Calu3 (cell line): ENCODE measurements at regions not wholly inside any gene's neighbourhood (a gene's known extent, or its start where the extent isn't known, plus 50 kb on each side); places are given as distances from the start of the nearest gene placed in this dataset.

ENCODE experiments used
- BruUV-seq: library from RNA; stranded (reverse); fragments of 400-500 nt; replicated peaks from 2 replicates; lab custom pipeline; 2021; lab: Mats Ljungman, UMichigan
- CTCF ChIA-PET: fragments of 300-600 bp; sonication (Branson Sonifier 250); formaldehyde crosslinking; loops from one replicate; lab custom pipeline; 2022; ENCODE audit warnings: antibody characterized with exemption; lab: Charles Lee
- DNase-seq: peaks from one replicate; pipeline ENCODE4 v3.0.0; 2022
- H3K27ac Mint-ChIP-seq: one replicate; pipeline ENCODE4 v1.8.0; 2022; ENCODE audit warnings: mixed read lengths; ENCODE audit not compliant: unreplicated experiment
- H3K27me3 Mint-ChIP-seq: one replicate; pipeline ENCODE4 v1.8.0; 2022; ENCODE audit warnings: mixed read lengths; ENCODE audit not compliant: unreplicated experiment
- H3K36me3 Mint-ChIP-seq: one replicate; pipeline ENCODE4 v1.8.0; 2022; ENCODE audit warnings: mild to moderate bottlenecking, moderate library complexity, mixed read lengths; ENCODE audit not compliant: insufficient read depth, unreplicated experiment
- H3K4me1 Mint-ChIP-seq: one replicate; pipeline ENCODE4 v1.8.0; 2022; ENCODE audit warnings: mild to moderate bottlenecking, low read depth, mixed read lengths; ENCODE audit not compliant: unreplicated experiment
- H3K4me3 Mint-ChIP-seq: one replicate; pipeline ENCODE4 v1.8.0; 2022; ENCODE audit warnings: mild to moderate bottlenecking, low read depth, moderate library complexity, mixed read lengths; ENCODE audit not compliant: unreplicated experiment
- H3K9me3 Mint-ChIP-seq: one replicate; pipeline ENCODE4 v1.8.0; 2022; ENCODE audit warnings: low read depth, mixed read lengths; ENCODE audit not compliant: unreplicated experiment
- intact Hi-C: fragments of 100-400 bp; cut with micrococcal nuclease; formaldehyde crosslinking; loops from one replicate; pipeline ENCODE4 v1.10.0; 2022; ENCODE audit not compliant: unreplicated experiment
- TF ChIP-seq, protein P1 (sequence below): fragments of 200-600 bp; IDR thresholded peaks from one replicate; pipeline ENCODE4 v1.8.0; 2022; ENCODE audit warnings: antibody characterized with exemption; ENCODE audit not compliant: unreplicated experiment

DNA sequence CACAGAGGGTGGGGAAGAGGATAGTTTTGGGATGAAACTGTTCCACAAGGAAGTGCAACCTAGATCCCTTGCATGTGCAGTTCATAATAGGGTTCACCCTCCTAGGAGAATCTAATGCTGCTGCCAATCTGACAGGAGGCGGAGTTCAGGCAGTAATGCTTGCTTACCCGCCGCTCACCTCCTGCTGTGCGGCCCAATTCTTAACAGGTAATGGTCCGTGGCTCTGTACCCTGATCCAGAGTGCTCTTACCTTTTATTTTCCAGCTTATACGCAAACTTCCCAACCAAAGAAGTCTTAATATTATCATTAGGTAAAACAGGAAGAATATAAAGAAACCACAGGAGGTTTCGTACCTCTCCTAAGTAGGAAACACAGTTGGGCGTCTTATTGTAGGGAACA is 82.7 kb upstream of the CD302 start:
- Mint-ChIP-seq H3K27ac (no peak overlapping the region), H3K4me3 (no peak overlapping the region), H3K36me3 (peaks cover 16% of the 10 kb centered on the region), H3K27me3 (no peaks in the 10 kb centered on the region), H3K9me3 (no peaks in the 10 kb centered on the region), H3K4me1 (no peaks in the 10 kb centered on the region)
- BruUV-seq, result no TSS peak
- CTCF ChIA-PET, result no interaction called here
- intact Hi-C loops, result loop anchor here (1.0 kb wide), 1 partner anchor 80 kb away; no protein-coding TSS in a partner anchor
- DNase-seq, result no peak
- TF ChIP-seq, protein P1, sequence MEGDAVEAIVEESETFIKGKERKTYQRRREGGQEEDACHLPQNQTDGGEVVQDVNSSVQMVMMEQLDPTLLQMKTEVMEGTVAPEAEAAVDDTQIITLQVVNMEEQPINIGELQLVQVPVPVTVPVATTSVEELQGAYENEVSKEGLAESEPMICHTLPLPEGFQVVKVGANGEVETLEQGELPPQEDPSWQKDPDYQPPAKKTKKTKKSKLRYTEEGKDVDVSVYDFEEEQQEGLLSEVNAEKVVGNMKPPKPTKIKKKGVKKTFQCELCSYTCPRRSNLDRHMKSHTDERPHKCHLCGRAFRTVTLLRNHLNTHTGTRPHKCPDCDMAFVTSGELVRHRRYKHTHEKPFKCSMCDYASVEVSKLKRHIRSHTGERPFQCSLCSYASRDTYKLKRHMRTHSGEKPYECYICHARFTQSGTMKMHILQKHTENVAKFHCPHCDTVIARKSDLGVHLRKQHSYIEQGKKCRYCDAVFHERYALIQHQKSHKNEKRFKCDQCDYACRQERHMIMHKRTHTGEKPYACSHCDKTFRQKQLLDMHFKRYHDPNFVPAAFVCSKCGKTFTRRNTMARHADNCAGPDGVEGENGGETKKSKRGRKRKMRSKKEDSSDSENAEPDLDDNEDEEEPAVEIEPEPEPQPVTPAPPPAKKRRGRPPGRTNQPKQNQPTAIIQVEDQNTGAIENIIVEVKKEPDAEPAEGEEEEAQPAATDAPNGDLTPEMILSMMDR, result no peak

DNA sequence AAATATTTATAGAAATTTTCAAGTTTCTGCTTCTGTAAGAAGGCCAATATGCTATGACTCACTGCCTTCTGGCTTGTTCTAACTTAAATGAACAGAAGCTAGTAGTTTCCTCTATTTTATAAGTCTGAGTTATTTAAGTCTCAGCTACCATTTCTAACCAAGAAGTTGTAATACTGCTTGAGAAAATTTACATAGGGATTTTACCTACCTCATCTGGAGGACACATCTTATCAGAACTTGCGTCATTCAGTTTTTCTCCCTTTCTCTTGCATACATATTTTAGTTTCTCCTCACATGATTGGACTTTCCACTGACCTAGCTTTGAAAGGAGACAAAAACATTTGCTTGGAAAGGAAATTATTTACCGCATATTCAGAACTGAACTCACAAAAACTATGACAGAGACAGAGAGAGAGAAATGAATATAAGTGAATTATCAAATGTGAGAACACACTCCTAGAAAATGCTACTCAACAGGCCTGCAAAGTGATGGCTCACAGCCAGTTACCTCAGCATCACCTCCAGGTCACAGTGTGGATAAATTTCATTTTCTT is 81.1 kb upstream of the CD302 start:
- BruUV-seq, result no TSS peak
- H3K27ac Mint-ChIP-seq, result no peak overlapping the region
- no peaks in the 10 kb centered on the region for H3K9me3 Mint-ChIP-seq
- H3K4me1 Mint-ChIP-seq, result no peaks in the 10 kb centered on the region
- H3K27me3 Mint-ChIP-seq, result no peaks in the 10 kb centered on the region
- peaks cover 18% of the 10 kb centered on the region for H3K36me3 Mint-ChIP-seq
- no peak overlapping the region for H3K4me3 Mint-ChIP-seq
- intact Hi-C loops, result no loop called here
- TF ChIP-seq, protein P1, result no peak
- no peak for DNase-seq
- CTCF ChIA-PET, result no interaction called here

DNA sequence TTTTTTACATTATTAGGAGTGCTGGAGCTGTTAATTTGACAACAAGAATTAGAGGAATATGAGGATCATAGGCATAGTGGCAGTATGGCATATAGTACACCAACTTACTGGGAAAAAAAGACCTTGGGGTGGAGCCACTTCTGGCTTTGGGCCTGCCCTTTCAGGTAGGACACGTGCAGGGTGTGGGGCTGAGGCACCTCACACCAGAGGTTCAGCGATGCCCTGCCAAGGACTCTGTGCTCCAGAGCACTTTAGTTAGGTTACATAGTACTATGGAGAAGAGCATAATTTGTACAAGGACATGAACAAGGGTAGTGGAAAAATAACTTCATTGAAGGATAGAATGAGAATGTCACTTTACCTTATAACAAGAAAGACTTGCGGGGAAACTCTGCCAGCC is 77.1 kb upstream of the CD302 start:
- Mint-ChIP-seq H3K4me3 (no peak overlapping the region), H3K27me3 (no peaks in the 10 kb centered on the region), H3K27ac (no peak overlapping the region), H3K36me3 (peaks cover 12% of the 10 kb centered on the region), H3K9me3 (no peaks in the 10 kb centered on the region), H3K4me1 (no peaks in the 10 kb centered on the region)
- DNase-seq, result no peak
- CTCF ChIA-PET, result no interaction called here
- TF ChIP-seq, protein P1, result no peak
- BruUV-seq, result no TSS peak
- intact Hi-C loops, result no loop called here

DNA sequence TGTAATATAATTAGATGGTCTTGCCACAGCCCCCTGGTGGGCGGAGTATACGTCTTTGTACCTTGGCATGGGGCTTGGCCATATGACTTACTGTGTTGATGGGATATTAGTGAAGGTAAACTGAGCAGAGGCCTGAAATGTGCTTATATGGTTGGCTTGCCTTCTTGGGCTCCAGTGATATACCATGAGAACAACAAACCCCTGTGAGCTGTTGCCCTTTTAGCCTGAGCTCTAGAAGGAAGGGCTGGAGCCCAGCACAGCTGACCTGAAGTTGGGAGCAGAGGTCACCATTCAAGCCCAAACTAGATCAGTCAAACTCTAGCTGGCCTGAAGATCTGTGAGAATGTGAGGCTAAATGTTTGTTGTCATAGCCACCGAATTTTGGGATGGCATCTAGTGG is 75.2 kb upstream of the CD302 start:
- H3K4me1 Mint-ChIP-seq, result no peaks in the 10 kb centered on the region
- H3K27ac Mint-ChIP-seq, result no peak overlapping the region
- TF ChIP-seq, protein P1, result no peak
- peaks cover 12% of the 10 kb centered on the region for H3K36me3 Mint-ChIP-seq
- DNase-seq, result no peak
- no peaks in the 10 kb centered on the region for H3K27me3 Mint-ChIP-seq
- intact Hi-C loops, result no loop called here
- H3K4me3 Mint-ChIP-seq, result no peak overlapping the region
- H3K9me3 Mint-ChIP-seq, result no peaks in the 10 kb centered on the region
- no TSS peak for BruUV-seq
- CTCF ChIA-PET, result interaction anchor here (0.6 kb wide), 1 partner anchor 1815 kb away, joined by 3 read pairs; no protein-coding TSS in a partner anchor
